ENCODE measurements at regions not wholly inside any gene's neighbourhood (a gene's known extent, or its start where the extent isn't known, plus 50 kb on each side); places are given as distances from the start of the nearest gene placed in this dataset.

GRCh38 chr10:118463740-118464139, 121.6 kb upstream of the FAM204A start:
- 85% methylated on average over 1 of the region's 1 CpG for WGBS
- Histone ChIP-seq H3K36me3 (no peaks in the 10 kb centered on the region), H3K27me3 (replicated peaks; ENCODE audit: insufficient read depth) (no peaks in the 10 kb centered on the region), H3K4me3 (no peak overlapping the region), H3K9me3 (no peaks in the 10 kb centered on the region), H3K27ac (no peak overlapping the region), H3K4me1 (replicated peaks) (no peaks in the 10 kb centered on the region)
- no peak for TF ChIP-seq CTCF (IDR thresholded peaks at IDR 0.05)
- no peak for TF ChIP-seq POLR2AphosphoS5 (IDR thresholded peaks at IDR 0.05)
- no peak for TF ChIP-seq POLR2A (IDR thresholded peaks at IDR 0.05)
- intact Hi-C loops (cut with DNase I) = no loop called here
- no peak for DNase-seq (ENCODE audit: low spot score)

GRCh38 chr10:118462401-118462800, 120.3 kb upstream of the FAM204A start:
- TF ChIP-seq POLR2A (IDR thresholded peaks at IDR 0.05) = no peak
- no peak for TF ChIP-seq POLR2AphosphoS5 (IDR thresholded peaks at IDR 0.05)
- TF ChIP-seq CTCF (IDR thresholded peaks at IDR 0.05) = no peak
- WGBS = 94% methylated on average over 1 of the region's 1 CpG
- DNase-seq (ENCODE audit: low spot score) = no peak

GRCh38 chr10:118459642-118460193, 117.6 kb upstream of the FAM204A start:
- no peaks in the 10 kb centered on the region for H3K4me1 ChIP-seq (replicated peaks)
- H3K4me3 ChIP-seq = no peak overlapping the region
- DNase-seq (ENCODE audit: low spot score) = peak; percentile 59
- H3K27me3 ChIP-seq (replicated peaks; ENCODE audit: insufficient read depth) = no peaks in the 10 kb centered on the region
- intact Hi-C loops (cut with DNase I) = loop anchor here (10.0 kb wide), 2 partner anchors 215 to 965 kb away; no protein-coding TSS in a partner anchor
- H3K9me3 ChIP-seq = no peaks in the 10 kb centered on the region
- no peaks in the 10 kb centered on the region for H3K36me3 ChIP-seq
- H3K27ac ChIP-seq = peak overlapping the region in 1 of 2 donors; percentile 28
- 4% methylated on average over 10 of the region's 10 CpGs for WGBS
- TF ChIP-seq CTCF (IDR thresholded peaks at IDR 0.05) (peak in 3 of 4 experiments; percentile 68 to 70 (median 69)), POLR2AphosphoS5 (IDR thresholded peaks at IDR 0.05) (no peak), POLR2A (IDR thresholded peaks at IDR 0.05) (no peak)

More at GRCh38 chr10:118462401-118462800, 120.3 kb upstream of the FAM204A start:
- H3K27ac ChIP-seq = no peak overlapping the region
- H3K36me3 ChIP-seq = no peaks in the 10 kb centered on the region
- intact Hi-C loops (cut with DNase I) = no loop called here
- H3K27me3 ChIP-seq (replicated peaks; ENCODE audit: insufficient read depth) = no peaks in the 10 kb centered on the region
- no peaks in the 10 kb centered on the region for H3K4me1 ChIP-seq (replicated peaks)
- H3K4me3 ChIP-seq = no peak overlapping the region
- no peaks in the 10 kb centered on the region for H3K9me3 ChIP-seq

GRCh38 chr10:118458957-118459641, 117.0 kb upstream of the FAM204A start:
- TF ChIP-seq POLR2AphosphoS5 (IDR thresholded peaks at IDR 0.05) = peak; percentile 61
- no peak for TF ChIP-seq POLR2A (IDR thresholded peaks at IDR 0.05)
- H3K27me3 ChIP-seq (replicated peaks; ENCODE audit: insufficient read depth) = no peaks in the 10 kb centered on the region
- H3K4me1 ChIP-seq (replicated peaks) = no peaks in the 10 kb centered on the region
- H3K36me3 ChIP-seq = no peaks in the 10 kb centered on the region
- DNase-seq (ENCODE audit: low spot score) = peak; percentile 10
- peak overlapping the region in 1 of 2 donors; percentile 28 for H3K27ac ChIP-seq
- 26% methylated on average over 10 of the region's 10 CpGs for WGBS
- intact Hi-C loops (cut with DNase I) = loop anchor here (10.0 kb wide), 2 partner anchors 214 to 964 kb away; no protein-coding TSS in a partner anchor
- no peak overlapping the region for H3K4me3 ChIP-seq
- no peaks in the 10 kb centered on the region for H3K9me3 ChIP-seq

- H3K9me3 ChIP-seq = no peaks in the 10 kb centered on the region
- H3K27ac ChIP-seq = no peak overlapping the region
- DNase-seq (ENCODE audit: low spot score) = no peak
- H3K4me1 ChIP-seq (replicated peaks) = no peaks in the 10 kb centered on the region
- no peaks in the 10 kb centered on the region for H3K27me3 ChIP-seq (replicated peaks; ENCODE audit: insufficient read depth)
- no peaks in the 10 kb centered on the region for H3K36me3 ChIP-seq
- no peak for TF ChIP-seq POLR2AphosphoS5 (IDR thresholded peaks at IDR 0.05)
- no peak for TF ChIP-seq POLR2A (IDR thresholded peaks at IDR 0.05)
- TF ChIP-seq CTCF (IDR thresholded peaks at IDR 0.05) = no peak
- H3K4me3 ChIP-seq = no peak overlapping the region
- intact Hi-C loops (cut with DNase I) = loop anchor here (10.0 kb wide), 2 partner anchors 213 to 963 kb away; no protein-coding TSS in a partner anchor
These were observed 115.8 kb upstream of the FAM204A start for GRCh38 chr10:118457824-118458428.

All from prostate gland (tissue), 2 donors.